HG02973 (cell line): ENCODE measurements at regions not wholly inside any gene's neighbourhood (a gene's known extent, or its start where the extent isn't known, plus 50 kb on each side); places are given as distances from the start of the nearest gene placed in this dataset.
"Not testable (repeated sequence)": the region's sequence is repeated elsewhere in the genome, so short reads cannot be mapped to it uniquely, and the experiment has no call there.

Experiments used
- ATAC-seq: cut with Tn5 transposase; IDR thresholded peaks from one replicate; pipeline ENCODE4 v1.9.1; 2021; ENCODE audit warnings: moderate library complexity; ENCODE audit not compliant: unreplicated experiment

DNA sequence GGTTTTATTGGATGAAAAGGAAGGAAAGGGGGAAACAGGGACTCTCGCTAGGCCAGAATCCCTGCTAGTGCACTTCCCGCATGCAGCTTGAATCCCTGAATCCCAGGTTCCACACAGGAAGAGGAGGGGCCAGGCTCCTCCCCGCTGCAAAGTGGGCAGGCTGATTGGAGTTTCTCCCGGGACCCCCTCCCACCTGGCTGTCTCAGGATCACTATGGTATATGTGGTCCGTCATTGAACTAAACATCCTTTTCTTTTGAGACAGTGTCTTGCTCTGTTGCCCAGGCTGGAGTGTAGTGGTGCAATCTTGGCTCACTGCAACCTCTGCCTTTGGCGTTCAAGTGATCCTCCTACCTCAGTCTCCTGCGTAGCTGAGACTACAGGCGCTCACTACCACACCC lies 70.7 kb downstream of the FAM50B start:
- ATAC-seq = no peak

DNA sequence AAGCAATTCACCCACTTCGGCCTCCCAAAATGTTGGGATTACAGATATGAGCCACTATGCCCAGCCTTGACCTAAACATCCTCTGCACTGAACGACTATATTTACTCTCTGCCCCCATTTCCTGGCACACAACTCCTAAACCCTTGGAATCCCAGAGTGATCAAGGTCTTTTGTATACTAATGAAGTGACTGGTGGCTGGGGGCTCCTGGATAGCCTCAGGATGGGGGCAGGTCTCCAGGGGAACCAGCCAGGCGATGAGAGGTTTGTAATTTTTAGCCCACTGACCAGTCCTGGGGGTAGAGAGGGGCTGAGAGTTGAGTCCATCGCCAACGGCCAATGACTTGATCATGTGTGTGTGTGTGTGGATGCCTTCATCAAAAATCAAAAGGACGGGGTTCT lies 71.1 kb downstream of the FAM50B start:
- no peak for ATAC-seq

DNA sequence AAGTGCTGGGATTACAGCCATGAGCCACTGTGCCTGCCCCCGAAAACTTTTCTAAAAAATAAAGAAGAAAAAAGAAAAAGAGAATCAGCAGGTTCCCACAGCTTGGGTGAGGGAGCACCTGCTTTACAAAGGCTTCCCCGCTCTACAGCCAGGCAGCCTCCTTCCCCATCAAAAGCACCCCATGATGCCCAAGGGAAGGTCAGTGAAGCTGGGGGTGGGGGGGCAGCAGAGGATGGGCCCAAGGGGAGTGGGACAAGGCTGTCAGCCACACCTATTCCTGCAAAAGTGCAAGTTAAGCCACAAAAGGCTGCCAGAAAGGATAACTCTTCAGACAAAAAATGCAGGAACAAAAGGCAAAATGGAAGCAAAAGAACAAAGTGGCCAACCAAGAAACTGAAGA lies 72.5 kb downstream of the FAM50B start:
- ATAC-seq = no peak

DNA sequence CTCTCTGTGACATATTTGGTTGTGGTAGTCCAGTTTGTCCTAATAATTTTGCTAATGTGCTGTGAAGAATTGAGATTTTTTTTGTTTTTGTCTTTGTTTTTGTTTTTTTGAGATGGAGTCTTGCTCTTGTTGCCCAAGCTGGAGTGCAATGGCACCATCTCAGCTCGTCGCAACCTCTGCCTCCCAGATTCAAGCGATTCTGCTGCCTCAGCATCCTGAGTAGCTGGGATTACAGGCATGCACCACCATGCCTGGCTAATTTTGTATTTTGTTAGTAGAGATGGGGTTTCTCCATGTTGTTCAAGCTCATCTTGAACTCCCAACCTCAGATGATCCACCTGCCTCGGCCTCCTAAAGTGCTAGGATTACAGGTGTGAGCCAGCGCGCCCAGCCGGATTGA lies 73.4 kb downstream of the FAM50B start:
- not testable (repeated sequence) for ATAC-seq

DNA sequence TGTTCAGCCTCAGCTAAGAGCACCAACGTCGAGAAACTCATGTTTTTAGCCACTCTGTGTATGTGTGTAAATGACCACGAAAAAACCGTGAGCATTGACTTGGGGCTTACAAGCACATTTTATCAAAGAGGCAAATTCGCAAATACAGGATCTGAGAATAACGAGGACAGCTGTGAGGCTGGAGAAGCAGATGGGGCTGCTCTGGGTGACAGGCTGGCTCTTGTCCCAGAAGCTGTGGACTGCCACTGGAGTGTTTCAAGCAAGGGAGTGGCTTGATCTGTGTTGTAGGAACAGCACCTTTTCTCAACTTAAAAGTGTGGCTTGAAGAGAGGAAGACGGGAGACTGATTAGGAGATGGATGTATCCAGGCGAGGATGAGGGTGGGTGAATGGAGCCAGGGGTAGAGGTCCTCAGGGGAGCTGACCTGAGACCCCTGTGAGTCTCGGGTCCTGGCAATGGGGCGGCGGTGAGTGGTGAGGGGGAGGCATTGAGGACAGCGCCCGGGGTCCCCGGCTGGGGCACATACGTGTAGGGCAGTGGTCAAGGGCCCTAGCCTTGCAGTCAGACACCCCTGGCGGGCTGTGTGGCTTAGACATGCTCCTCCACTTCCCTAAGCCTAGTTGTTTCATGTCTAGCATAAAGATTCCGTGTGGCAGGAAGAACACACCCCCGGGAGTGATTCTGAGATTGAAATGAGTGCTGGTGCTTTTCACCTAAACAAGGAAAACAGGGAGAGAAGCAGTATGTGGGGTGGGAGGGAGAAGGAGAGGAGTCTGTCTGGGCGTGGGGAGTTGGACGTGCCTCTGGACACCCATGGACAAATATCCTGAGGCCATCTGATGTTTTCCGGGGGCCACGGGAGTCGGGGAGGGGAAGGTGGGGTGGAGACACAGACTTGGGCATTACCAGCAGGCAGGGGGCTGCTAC lies 76.3 kb downstream of the FAM50B start:
- not testable (repeated sequence) for ATAC-seq

DNA sequence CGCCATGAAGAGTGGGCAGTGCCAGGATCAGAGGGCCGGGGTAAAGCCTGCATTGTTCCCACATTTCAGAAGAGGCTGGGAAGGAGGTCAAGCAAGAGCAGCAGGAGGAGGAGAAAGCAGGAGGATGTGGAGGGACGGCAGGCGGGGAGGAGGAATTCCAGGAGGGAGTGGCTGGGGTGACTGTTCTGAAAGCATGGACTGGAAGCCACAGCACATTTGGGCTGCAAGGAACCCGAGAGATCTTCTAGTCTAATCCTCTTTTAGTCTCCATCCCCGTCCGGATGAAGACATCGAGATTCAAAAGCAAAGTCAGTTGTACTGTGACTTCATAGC lies 76.9 kb downstream of the FAM50B start:
- no peak for ATAC-seq

DNA sequence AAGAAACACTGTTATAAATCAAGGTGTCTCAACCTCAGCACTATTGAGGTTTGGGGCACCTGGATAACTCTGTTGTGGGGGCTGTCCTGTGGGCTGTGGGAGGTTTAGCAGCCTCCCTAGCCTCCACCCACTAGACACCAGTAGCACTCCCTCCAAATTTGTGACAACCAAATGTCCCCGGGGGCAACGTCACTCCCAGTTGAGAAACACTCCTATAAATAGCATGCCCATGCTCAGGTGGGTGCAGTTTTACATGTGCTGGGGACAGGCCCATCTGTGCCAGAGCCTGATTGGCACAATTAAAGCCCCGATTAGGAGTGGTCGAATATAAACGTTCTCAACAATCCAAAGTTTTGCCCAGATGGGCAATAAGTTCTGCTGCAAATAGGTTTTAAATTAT lies 78.9 kb downstream of the FAM50B start:
- no peak for ATAC-seq

DNA sequence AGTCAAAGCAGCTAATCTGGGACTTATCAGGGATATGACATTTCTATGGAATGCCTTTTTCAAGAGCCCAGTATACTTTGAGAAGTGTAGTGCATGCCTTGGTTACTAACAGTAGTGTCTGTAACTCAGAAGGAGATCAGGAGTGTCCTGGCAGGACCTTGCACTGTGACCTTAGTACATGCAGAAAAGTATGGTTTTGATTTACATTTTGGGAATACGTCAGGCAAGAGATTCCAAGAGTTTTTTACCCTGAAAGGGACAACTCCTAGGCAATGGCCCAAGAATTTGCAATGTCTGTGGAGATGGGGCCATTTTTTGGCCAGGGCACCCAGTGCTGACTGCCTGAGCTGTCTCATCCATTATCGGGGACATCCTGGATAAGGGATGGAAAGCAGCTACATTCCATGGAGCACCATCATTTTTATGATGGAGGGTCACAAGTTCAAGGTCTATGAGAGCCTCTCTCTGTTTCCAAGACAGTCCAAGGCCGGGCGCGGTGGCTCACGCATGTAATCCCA lies 80.2 kb downstream of the FAM50B start:
- ATAC-seq = no peak

DNA sequence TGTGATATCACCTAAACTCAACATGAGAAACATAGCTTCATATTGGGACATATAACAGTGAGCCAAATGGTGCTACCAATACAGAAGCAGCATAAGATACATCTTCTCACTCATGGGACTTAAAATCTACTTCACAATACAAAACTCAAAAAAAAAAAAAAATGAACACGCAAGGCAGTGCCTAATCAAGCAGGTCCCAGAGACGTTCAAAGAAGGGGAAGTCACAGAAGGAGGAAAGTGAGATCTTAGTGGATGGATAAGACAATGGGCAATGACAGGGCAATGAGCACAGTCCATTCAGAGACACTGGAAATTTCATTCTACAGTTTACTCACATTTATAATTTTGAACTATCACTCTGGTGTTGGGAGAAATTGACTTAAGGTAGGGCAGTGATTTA lies 88.3 kb downstream of the FAM50B start:
- no peak for ATAC-seq

DNA sequence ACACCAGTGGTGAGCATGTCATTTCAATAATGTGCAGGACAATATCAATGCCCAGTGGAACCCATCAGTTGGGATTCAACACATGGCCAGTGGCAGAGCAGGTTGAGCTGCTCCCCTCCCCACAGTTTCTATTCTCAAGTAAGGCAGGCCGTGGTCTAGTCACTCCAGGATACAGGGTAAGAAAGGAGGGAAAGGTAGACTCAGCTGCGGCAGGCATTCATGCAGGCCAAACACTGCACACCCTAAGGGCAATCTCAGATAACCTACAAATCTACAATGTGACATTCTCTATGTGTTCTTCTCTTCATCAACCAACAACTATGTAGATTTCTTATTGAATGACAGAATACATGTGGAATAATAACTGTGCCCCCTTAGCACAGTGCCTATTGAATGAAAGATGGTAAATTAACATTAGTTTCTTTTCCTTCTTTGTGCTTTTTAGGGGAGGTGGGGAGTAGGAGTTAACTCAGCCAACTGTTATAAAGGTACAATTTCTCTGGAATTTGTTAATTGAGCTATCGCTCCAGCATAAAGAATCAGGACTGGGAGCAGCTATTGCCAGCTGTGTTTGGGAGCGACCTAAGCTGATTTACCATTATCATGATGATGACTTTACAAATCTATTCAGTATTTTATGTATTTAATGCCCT lies 89.7 kb downstream of the FAM50B start:
- ATAC-seq = no peak

DNA sequence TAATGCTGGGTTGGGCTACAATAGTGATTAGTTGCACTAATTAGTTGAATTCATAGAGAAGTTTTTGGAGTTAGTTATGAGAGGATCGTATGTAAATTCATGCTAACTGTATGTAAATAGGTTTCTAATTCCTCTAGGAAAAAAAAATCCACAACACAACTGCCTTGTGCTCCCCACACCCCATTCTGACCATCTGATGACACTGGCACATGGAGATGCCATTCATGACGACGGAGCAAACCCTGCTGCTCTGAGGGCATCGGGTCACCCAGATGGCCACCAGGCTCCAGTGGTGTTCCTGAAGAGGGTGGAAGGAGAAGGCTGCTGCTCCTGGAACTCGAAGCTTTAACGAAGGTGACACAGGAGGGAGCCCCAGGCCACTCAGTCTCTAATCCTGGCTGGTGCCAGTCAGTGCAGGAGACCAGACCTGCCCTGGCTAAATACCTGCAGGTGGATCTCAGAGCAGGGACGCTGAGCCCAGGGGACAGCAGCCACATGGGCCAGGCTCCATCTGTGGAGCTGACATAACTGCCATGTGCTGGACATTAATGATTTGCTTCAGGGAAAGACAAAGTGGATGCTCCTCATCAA lies 90.3 kb downstream of the FAM50B start:
- no peak for ATAC-seq

DNA sequence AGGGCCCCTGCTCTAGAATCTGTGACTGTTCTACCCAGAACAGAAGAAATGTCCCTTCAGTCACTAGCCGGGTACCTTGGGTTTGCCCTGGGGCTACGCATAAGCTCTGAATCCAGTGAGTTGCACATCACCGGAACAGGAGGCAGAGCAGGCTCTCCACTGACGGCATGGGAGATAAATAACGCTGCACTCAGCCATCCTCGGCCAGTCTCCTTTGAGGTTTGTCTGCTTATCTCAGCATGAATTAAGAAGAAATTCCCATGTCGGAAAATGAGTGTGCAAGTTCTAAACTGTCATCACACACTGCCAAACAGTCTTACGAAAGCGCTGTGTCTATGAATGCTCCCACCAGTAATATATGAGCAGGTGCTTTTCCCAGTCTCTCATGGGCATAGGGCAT lies 90.8 kb downstream of the FAM50B start:
- ATAC-seq = no peak

DNA sequence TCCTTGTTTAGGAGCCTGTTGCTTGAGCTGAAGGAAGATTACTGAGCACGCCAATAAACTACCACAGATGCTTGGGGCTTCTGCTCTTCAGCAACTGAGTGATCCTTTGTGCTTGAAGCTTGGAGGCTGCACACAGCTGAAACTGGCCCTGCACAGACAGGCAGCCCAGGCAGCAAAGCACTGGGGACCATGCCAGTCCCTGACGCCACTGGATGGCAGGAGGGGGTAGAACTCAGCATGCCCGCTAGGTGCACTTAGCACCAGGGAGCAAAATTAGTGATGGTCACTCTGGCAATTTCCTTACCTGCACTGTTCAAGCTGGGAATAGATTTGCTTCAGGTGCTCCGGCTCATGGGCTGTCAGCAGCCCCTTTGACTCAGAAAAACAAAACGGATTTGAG lies 91.5 kb downstream of the FAM50B start:
- ATAC-seq = no peak

DNA sequence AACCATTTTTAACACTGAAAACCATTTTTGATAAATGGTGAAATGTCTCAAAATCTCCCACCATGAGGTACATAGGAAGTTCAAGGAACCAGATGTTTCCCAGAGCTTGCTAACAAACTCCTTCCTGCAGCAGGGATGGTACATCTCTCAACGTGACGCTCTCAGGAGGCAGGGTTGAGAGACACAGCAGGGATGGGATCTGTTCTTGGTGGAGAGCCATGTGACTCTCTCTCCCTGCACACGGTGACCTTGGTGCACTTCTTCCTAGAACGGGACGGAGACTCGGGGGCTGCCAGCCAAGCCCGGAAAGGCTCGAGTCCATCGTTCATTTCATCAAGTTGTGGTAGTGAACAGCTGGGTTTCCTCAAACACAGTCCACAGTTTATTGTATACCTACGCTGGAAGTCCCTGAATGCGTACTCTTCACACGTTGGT lies 94.2 kb downstream of the FAM50B start:
- no peak for ATAC-seq

DNA sequence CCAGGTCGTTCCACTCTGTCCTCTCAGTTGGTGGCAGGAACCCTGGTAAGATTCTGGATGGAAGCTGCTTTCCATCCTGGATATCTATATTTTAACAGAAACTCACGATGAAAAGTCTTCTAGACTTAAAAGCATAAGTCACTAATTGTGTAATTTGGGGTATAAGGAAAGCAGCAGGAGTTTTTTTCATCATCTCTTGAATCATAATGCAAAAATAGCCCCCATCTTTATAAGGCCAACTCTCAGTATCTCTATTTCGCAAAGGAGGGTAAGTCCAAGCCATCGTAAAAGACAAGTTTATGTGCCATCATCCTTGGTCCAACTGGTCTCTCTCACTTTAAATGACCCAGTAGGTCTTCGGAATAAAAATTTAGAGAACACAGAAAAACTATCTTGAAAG lies 95.1 kb downstream of the FAM50B start:
- no peak for ATAC-seq

DNA sequence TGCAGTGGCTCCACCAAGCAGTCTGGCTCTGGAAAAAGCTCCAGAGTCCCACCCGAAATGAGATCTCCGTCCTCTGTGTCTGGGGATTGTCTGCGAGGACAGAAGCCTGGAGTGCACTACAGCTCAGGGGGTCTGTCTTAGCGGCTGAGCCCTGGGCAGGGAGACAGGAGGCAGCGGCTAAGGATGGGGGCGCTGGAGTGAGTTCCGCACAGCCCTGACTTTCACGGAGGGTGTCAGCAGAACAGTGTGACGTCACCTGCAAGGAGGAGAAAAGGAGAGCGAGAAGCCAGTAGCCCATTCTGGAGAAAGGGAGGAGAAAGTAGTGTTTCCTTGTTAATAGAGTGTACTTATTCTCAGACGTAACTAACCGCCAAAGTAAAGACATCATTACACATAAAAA lies 97.6 kb downstream of the FAM50B start:
- no peak for ATAC-seq

DNA sequence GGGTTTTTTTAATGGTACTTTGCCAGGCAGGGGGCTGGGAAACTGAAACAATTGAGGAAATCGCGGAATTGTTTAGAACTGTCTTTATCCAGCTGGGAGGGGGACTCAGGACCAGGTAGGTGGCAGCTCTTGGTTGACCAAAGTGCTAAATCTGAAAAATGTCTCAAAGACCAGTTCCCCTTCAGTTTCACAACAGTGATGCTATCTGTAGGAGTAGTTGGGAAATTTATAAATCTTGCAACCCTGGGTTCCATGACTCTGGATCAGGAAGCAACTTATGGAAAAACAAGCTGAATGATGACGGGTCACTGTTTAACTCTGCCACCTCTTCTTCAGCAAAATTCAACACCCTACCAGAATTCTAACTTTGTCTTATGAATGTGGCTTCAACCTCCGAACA lies 99.7 kb downstream of the FAM50B start:
- ATAC-seq = no peak

DNA sequence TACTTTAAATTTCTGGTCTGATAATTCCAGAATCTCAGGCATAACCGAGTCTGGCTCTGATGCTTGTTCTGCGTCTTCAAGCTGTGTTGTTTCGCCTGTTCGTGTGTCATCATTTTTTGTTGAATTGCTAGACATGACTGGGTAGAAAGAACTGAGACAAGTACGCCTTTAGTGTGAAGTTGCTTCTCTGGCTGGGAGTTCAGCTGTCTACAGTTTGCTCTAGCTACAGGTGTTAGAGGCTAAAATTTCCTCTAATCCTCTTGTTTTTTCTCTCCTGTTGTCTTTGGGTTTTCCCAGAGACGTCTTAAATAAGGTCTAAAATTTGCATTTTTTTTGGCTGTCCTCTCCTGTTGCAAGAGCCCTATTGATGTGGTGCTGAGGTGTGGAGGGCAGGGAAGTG lies 100.3 kb downstream of the FAM50B start:
- no peak for ATAC-seq

DNA sequence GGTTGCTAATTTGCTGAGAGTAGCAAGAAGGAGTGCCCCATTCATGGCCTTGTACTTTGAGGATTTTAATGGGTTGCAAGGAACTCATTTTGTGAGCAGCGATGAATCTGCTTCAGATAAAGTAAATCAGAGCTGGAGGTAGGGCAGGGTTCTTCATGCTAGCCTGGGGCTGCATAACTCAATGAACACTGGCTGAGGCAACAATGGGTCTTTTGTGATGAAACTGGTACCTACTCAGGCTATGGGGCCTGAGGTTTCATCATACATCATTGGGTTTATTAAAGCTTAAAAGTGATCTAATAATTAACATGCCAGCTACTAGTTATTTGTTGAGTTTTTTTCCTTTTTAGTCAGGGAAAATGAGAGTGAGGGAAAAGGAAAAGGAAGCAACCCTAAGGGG lies 106.9 kb downstream of the FAM50B start:
- no peak for ATAC-seq

DNA sequence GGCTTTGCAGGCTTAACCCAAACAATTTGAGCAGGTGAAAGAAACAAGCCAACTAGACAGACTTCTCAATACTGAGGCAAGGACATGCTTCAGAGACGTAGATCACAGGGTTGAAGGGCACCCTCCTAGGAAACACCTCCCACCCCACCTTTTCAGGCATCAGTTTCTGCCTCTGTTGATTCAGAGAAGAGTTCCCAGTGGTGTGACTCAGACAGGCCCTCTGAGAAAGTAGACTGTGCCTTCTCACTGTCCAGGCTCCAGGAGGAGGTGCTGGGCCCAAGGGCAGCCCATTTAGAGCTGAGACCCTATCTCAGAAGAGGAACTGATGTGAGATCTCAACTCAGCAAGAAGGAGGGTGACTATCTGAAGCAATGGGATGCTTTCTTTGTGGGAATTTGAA lies 108.1 kb downstream of the FAM50B start:
- no peak for ATAC-seq

DNA sequence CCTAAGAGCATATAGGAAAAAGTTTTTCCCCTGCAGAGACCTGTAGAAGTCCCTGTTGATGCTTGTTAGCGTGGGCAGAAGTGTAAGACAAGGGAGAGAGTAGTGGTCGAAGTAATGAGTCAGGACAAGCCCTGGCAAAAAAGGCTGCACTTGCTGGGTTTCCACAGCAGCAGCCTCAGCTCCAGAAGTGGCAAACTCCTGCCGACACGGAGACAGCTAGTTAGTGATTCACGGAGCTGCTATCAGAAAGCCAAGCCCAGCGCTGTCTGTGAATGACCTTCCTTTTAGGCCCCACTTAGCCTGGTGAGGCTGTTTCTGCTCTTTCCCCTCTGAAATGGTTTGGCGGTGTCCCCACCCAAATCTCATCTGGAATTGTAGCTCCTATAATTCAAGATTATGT lies 109.1 kb downstream of the FAM50B start:
- ATAC-seq = no peak

DNA sequence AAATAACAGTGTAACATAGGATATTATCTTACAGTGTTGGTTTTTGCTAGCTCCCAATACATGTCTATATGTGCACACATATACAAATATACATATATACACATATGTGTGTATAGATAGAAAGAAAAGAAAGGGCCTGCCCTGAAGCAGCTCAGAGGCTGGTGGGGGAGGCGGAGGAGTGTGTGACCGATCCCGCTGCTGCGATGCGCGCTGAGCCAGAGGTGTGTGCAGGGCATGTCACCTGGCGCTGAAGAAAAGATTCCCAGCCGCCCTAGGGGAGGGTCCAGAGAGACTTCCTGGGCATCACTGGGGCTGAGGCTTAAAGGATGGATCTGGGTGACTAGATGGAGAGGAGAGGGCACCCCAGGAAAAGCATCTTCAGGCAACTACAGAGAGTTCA lies 110.2 kb downstream of the FAM50B start:
- ATAC-seq = no peak
